AG04449 (cell line): ENCODE measurements at regions not wholly inside any gene's neighbourhood (a gene's known extent, or its start where the extent isn't known, plus 50 kb on each side); places are given as distances from the start of the nearest gene placed in this dataset.

Experiments
- CTCF ChIA-PET: fragments of 350-600 bp; formaldehyde crosslinking; extraction: SDS; loops from one replicate; lab custom pipeline; 2021; ENCODE audit warnings: antibody characterized with exemption; lab: Yijun Ruan, JAX
- POLR2A ChIA-PET: fragments of 400-600, 350-600 bp; formaldehyde crosslinking; extraction: SDS; loops from one replicate; lab custom pipeline; 2020; ENCODE audit warnings: antibody characterized with exemption, inconsistent platforms; lab: Yijun Ruan, JAX
- DNase-seq: peaks from one replicate; pipeline ENCODE4 v3.0.0-alpha.2; 2010; ENCODE audit warnings: low read depth, low spot score
- H3K4me3 ChIP-seq: 2 replicates; pipeline ENCODE4 v1.5.1; 2011; ENCODE audit warnings: low read depth, mild to moderate bottlenecking, control low read depth, low read length
- CTCF ChIP-seq: IDR thresholded peaks from one replicate; pipeline ENCODE4 v1.5.1; 2011; ENCODE audit warnings: mild to moderate bottlenecking, moderate library complexity, low read length, control low read depth, inconsistent platforms; ENCODE audit not compliant: insufficient read depth; ENCODE audit errors: missing control alignments

- H3K4me3 ChIP-seq = no peak overlapping the region
- CTCF ChIA-PET = no interaction called here
- peak; percentile 69 for DNase-seq
- POLR2A ChIA-PET = no interaction called here
- TF ChIP-seq CTCF = no peak
These were observed 97.9 kb upstream of the RAB3GAP2 start for GRCh38 chr1:220370041-220370700.

GRCh38 chr1:220369511-220369910, 97.3 kb upstream of the RAB3GAP2 start:
- no peak for DNase-seq
- no peak overlapping the region for H3K4me3 ChIP-seq
- CTCF ChIA-PET = no interaction called here
- POLR2A ChIA-PET = no interaction called here
- TF ChIP-seq CTCF = no peak

- no peak for DNase-seq
- no peak for TF ChIP-seq CTCF
- POLR2A ChIA-PET = no interaction called here
- H3K4me3 ChIP-seq = no peak overlapping the region
- CTCF ChIA-PET = no interaction called here
These were observed 96.4 kb upstream of the RAB3GAP2 start for GRCh38 chr1:220368352-220369265.

GRCh38 chr1:220367833-220368232, 95.6 kb upstream of the RAB3GAP2 start:
- CTCF ChIA-PET = no interaction called here
- TF ChIP-seq CTCF = no peak
- H3K4me3 ChIP-seq = no peak overlapping the region
- POLR2A ChIA-PET = no interaction called here
- DNase-seq = no peak

- no peak overlapping the region for H3K4me3 ChIP-seq
- ChIA-PET POLR2A (no interaction called here), CTCF (no interaction called here)
- DNase-seq = no peak
- TF ChIP-seq CTCF = no peak
These were observed 94.0 kb upstream of the RAB3GAP2 start for GRCh38 chr1:220366269-220366668.

- H3K4me3 ChIP-seq = no peak overlapping the region
- CTCF ChIA-PET = no interaction called here
- POLR2A ChIA-PET = no interaction called here
- DNase-seq = no peak
- no peak for TF ChIP-seq CTCF
These were observed 91.1 kb upstream of the RAB3GAP2 start for GRCh38 chr1:220363196-220363837.
